Smooth muscle cell (in vitro differentiated cells): ENCODE measurements at regions not wholly inside any gene's neighbourhood (a gene's known extent, or its start where the extent isn't known, plus 50 kb on each side); places are given as distances from the start of the nearest gene placed in this dataset.
"Not testable (repeated sequence)": the region's sequence is repeated elsewhere in the genome, so short reads cannot be mapped to it uniquely, and the experiment has no call there.

ENCODE experiments used
- DNase-seq: peaks from one replicate; lab custom pipeline; 2025; ENCODE audit not compliant: unreplicated experiment; lab: John Stamatoyannopoulos, UW
- H2AFZ ChIP-seq: fragments of 200-600 bp; sonication (generic); 2 replicates; pipeline ENCODE4 v1.6.0; 2016; ENCODE audit warnings: antibody characterized with exemption, low read depth, mild to moderate bottlenecking
- H3F3A ChIP-seq: fragments of 200-600 bp; sonication (generic); 2 replicates; pipeline ENCODE4 v1.6.0; 2017; ENCODE audit warnings: antibody characterized with exemption, low read depth
- H3K27ac ChIP-seq: fragments of 200-600 bp; sonication (generic); 2 replicates; pipeline ENCODE4 v1.5.1; 2016; ENCODE audit warnings: low read depth, mild to moderate bottlenecking
- H3K27me3 ChIP-seq: fragments of 200-600 bp; sonication (generic); 2 replicates; pipeline ENCODE4 v1.6.1; 2016; ENCODE audit warnings: low read depth, mild to moderate bottlenecking
- H3K36me3 ChIP-seq: fragments of 200-600 bp; sonication (generic); 2 replicates; pipeline ENCODE4 v1.5.1; 2016; ENCODE audit warnings: low read depth
- H3K4me1 ChIP-seq: fragments of 200-600 bp; sonication (generic); 2 replicates; pipeline ENCODE4 v1.5.1; 2016; ENCODE audit warnings: low read depth
- H3K4me2 ChIP-seq: fragments of 200-600 bp; sonication (generic); 2 replicates; pipeline ENCODE4 v1.6.0; 2016; ENCODE audit warnings: mild to moderate bottlenecking
- H3K4me3 ChIP-seq: fragments of 200-600 bp; sonication (generic); 2 replicates; pipeline ENCODE4 v1.5.1; 2016; ENCODE audit warnings: mild to moderate bottlenecking
- H3K79me2 ChIP-seq: fragments of 200-600 bp; sonication (generic); 2 replicates; pipeline ENCODE4 v1.6.0; 2016; ENCODE audit warnings: low read depth, mild to moderate bottlenecking
- H3K9ac ChIP-seq: fragments of 200-600 bp; sonication (generic); 2 replicates; pipeline ENCODE4 v1.6.0; 2016; ENCODE audit warnings: low read depth
- H3K9me3 ChIP-seq: fragments of 200-600 bp; sonication (generic); replicated peaks from 2 replicates; pipeline ENCODE4 v1.5.1; 2016; ENCODE audit warnings: low read depth
- H4K20me1 ChIP-seq: fragments of 200-600 bp; sonication (generic); 2 replicates; pipeline ENCODE4 v1.6.0; 2016; ENCODE audit warnings: low read depth
- WGBS: methylation state at CpG from one replicate; pipeline ENCODE4 v1.1.7; 2016; ENCODE audit warnings: low lambda C conversion rate; 5-methylcytosine and 5-hydroxymethylcytosine counted together
- TF ChIP-seq, protein P1 (sequence below): fragments of 200-600 bp; sonication (generic); IDR thresholded peaks from 2 replicates; pipeline ENCODE4 v1.5.1; 2017; ENCODE audit warnings: borderline replicate concordance, mild to moderate bottlenecking, antibody characterized with exemption; ENCODE audit not compliant: insufficient read depth, poor library complexity, severe bottlenecking

DNA sequence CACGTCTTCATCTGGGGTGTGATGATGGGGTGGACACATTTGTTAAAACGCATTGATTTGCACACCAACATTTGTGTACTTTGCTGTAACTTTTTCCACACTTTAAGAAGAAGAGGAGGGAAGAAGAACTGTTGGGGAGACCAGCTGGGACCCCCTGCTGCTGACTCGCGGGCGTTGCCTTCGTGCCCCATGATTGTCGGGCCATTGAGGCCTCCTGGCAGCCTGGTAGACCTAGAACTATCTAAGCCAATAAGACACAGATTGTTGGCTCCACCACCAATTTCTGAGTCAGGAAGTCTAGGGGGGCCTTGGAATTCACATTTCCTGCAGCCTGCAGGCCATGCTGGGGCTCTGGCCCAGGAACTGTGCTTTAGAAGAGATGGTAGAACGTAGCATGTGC, 105.5 kb downstream of the TNFRSF13B start:
- no peaks in the 10 kb centered on the region for H3K9me3 ChIP-seq
- H3K4me1 ChIP-seq, result no peaks in the 10 kb centered on the region
- no peak overlapping the region for H2AFZ ChIP-seq
- no peaks in the 10 kb centered on the region for H3K79me2 ChIP-seq
- H3K27me3 ChIP-seq, result no peaks in the 10 kb centered on the region
- no peaks in the 10 kb centered on the region for H4K20me1 ChIP-seq
- DNase-seq, result no peak
- no peak overlapping the region for H3K9ac ChIP-seq
- no peak overlapping the region for H3K4me2 ChIP-seq
- TF ChIP-seq, protein P1, sequence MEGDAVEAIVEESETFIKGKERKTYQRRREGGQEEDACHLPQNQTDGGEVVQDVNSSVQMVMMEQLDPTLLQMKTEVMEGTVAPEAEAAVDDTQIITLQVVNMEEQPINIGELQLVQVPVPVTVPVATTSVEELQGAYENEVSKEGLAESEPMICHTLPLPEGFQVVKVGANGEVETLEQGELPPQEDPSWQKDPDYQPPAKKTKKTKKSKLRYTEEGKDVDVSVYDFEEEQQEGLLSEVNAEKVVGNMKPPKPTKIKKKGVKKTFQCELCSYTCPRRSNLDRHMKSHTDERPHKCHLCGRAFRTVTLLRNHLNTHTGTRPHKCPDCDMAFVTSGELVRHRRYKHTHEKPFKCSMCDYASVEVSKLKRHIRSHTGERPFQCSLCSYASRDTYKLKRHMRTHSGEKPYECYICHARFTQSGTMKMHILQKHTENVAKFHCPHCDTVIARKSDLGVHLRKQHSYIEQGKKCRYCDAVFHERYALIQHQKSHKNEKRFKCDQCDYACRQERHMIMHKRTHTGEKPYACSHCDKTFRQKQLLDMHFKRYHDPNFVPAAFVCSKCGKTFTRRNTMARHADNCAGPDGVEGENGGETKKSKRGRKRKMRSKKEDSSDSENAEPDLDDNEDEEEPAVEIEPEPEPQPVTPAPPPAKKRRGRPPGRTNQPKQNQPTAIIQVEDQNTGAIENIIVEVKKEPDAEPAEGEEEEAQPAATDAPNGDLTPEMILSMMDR, result no peak
- H3K36me3 ChIP-seq, result no peaks in the 10 kb centered on the region
- H3K27ac ChIP-seq, result no peak overlapping the region
- WGBS, result 93% methylated on average over 8 of the region's 8 CpGs
- no peaks in the 10 kb centered on the region for H3F3A ChIP-seq
- no peak overlapping the region for H3K4me3 ChIP-seq

DNA sequence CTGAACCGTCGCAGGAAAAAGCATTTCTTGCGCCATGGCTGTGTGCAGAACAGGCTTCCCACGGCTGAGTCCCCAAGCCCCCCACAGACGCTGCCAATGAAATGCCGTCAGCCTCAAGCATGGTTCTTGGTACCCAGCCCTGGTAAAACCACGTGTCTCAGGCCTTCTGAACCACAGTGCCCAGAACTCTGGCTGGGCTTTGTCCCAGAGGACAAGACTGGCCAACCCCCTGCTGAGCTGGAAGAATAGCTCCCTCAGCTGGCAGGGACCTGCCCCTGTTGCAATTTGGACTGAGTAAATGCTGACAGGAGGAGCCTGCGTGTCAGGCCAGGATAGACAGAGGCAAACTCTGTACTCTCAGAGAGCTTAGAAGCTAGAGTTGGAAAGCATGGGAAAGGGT, 106.2 kb downstream of the TNFRSF13B start:
- H3K9me3 ChIP-seq, H3K4me3 ChIP-seq, H3K4me1 ChIP-seq, H3K27ac ChIP-seq, H3F3A ChIP-seq, H4K20me1 ChIP-seq, H3K27me3 ChIP-seq, H2AFZ ChIP-seq, H3K4me2 ChIP-seq, H3K79me2 ChIP-seq, H3K9ac ChIP-seq, DNase-seq, H3K36me3 ChIP-seq: not testable (repeated sequence)
- whole genome bisulfite sequencing, result 80% methylated on average over 1 of the region's 8 CpGs

DNA sequence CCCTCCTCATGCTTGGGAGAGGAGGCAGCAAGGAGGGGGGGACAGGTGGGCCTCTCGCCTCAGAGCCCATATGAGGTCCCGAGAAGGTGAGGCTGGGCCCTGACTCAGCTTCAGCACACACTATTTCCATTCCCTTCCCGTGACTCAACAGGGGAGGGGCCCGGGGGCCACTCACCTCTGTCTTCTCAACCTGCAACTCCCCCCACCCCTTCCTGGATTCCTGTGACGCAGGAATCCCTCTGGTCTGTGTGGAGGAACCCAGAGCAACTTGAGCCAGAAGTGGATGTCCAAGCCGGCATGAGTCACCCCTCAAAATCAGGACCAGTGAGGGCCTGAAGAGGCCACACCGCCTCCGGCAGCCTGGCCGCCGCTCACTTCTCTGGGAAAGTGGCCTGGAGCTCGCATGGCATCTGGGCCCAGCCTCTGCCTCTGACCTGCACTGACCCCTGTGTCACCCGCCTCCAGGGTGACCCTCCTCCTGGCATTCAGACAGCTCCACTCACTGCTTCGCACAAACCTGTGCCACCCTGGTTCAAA, 106.8 kb downstream of the TNFRSF13B start:
- H3K4me2 ChIP-seq, H2AFZ ChIP-seq, H3K36me3 ChIP-seq, H3K9me3 ChIP-seq, H4K20me1 ChIP-seq, H3K27me3 ChIP-seq, H3K4me3 ChIP-seq, H3K9ac ChIP-seq, H3K79me2 ChIP-seq, DNase-seq, H3K4me1 ChIP-seq, H3K27ac ChIP-seq, H3F3A ChIP-seq: not testable (repeated sequence)
- WGBS, result 32% methylated on average over 5 of the region's 13 CpGs

DNA sequence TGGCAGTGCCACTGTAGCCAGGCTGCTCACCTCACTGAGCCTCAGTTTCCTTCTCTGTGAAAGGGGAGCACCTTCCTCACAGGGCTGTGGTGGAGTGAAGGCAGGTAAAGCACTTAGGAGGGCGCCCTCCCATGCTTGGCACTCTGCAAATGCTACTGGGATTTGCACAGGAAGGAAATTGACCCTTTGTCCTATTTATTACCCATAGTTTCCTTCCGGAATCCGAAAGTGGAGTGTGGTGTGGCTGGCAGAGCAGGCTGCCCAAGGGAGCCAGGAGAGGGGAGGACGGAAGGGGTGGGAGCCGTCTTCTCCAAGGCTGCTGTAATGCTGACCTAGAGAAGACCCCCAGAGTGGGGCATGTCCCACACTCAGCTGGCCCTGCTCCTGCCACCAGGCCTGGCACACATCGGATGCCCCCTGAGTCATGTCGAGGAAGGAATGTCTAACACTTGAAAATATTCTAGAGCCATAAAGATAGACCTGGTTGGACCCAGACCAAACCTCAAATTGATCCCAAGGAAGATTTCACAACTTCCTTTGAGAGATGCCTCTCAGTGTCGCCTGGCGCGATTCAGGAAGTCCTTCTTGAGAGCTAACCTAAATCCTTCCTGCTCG, 107.3 kb downstream of the TNFRSF13B start:
- not testable (repeated sequence) for H3K36me3 ChIP-seq, H3K4me2 ChIP-seq, H3K9me3 ChIP-seq, DNase-seq, H4K20me1 ChIP-seq, H3K4me1 ChIP-seq, H3K79me2 ChIP-seq, H3K27me3 ChIP-seq, H3K27ac ChIP-seq, H3F3A ChIP-seq, H3K4me3 ChIP-seq, H3K9ac ChIP-seq, H2AFZ ChIP-seq
- 58% methylated on average over 5 of the region's 11 CpGs for whole genome bisulfite sequencing

DNA sequence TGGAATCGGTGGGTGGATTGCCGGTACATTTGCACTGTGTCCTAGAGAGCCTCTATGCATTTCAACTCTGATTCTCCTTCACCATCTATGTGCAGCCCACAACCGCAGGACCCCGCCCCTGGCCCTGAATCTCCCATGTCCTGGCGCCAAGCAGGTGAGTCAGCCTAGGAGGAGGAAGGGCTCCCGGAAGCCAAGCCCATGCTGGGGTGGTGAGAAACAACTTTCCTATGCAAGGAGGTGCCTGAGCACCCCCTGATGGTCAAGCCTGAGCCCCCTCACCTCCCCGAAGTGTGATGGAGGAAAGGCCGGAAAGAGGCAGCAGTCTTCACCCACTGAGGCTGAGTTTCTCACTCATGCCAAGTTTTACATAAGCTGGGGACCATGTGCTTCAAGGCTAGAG, 110.8 kb downstream of the TNFRSF13B start:
- 75% methylated on average over 8 of the region's 8 CpGs for WGBS
- H4K20me1 ChIP-seq, DNase-seq, H2AFZ ChIP-seq, H3K9me3 ChIP-seq, H3K9ac ChIP-seq, H3F3A ChIP-seq, H3K36me3 ChIP-seq, H3K27me3 ChIP-seq, H3K79me2 ChIP-seq, H3K27ac ChIP-seq, H3K4me2 ChIP-seq, H3K4me3 ChIP-seq, H3K4me1 ChIP-seq: not testable (repeated sequence)

DNA sequence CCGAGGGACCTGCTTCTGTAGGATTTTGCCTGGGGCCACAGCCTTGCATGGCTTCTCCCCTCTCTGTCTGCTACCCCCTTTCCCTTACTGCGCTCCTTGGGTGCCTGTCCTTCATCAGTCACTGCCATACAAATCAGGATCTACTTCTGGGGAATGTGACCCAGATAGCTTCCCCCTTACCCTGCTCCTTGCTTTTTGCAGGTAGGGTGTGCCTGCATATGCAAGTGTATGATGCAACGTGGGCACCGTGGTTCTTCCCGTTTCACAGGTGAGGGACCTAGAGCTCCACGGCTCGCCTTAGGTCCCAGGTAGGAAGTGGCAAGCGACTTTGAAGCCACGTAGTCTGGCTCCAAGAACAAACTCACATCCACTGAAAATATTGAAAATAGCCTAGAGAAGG, 111.5 kb downstream of the TNFRSF13B start:
- H3K27ac ChIP-seq, H3K27me3 ChIP-seq, H3K4me2 ChIP-seq, H3K4me1 ChIP-seq, H2AFZ ChIP-seq, H4K20me1 ChIP-seq, H3F3A ChIP-seq, H3K9ac ChIP-seq, H3K9me3 ChIP-seq, H3K79me2 ChIP-seq, DNase-seq, H3K36me3 ChIP-seq, H3K4me3 ChIP-seq: not testable (repeated sequence)
- WGBS, result 85% methylated on average over 9 of the region's 9 CpGs

DNA sequence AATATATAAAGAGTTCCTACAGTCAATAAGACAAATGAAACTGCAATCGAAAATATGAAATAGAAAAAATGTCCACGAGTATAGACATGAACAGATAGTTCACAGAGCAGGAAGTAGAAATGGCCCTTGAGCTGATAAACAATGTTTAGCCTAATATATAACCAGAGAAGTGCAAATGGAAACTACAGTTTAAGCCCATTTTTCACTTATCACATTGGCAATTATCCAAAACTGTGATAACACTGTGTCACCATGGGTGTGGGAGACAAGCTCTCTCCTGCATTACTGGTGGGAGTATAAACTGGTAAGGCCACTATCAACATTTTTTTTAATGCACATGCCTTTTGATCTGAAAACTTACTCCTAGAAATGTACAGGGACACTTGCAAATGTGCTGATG, 112.4 kb downstream of the TNFRSF13B start:
- H3K36me3 ChIP-seq, H3K9me3 ChIP-seq, H2AFZ ChIP-seq, H3K9ac ChIP-seq, H3K27me3 ChIP-seq, H3K4me3 ChIP-seq, H4K20me1 ChIP-seq, DNase-seq, H3K27ac ChIP-seq, H3K4me2 ChIP-seq, H3F3A ChIP-seq, H3K4me1 ChIP-seq, H3K79me2 ChIP-seq: not testable (repeated sequence)
- 95% methylated on average over 2 of the region's 2 CpGs for WGBS

DNA sequence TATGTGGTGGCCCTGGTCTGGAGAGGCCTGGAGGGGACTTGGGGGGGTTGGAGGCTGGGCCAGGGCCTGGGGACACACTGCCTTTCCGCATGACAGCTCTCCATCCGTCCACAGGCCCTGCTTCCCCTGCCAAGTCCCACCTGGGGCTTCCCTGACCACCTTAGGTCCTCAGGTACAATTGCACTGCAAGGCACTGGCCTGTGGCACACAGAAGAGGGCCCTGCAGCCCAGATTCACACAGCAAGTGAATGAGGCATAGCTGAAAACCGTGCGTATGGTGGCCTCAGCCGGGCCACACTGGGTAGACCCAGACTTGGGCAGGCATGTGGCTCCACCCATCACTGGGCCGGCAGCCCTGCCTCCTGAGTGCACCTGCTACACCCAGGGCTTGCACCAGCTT, 114.2 kb downstream of the TNFRSF13B start:
- H3K27me3 ChIP-seq, H3K4me1 ChIP-seq, H3K27ac ChIP-seq, DNase-seq, H3K9me3 ChIP-seq, H3K9ac ChIP-seq, H3K79me2 ChIP-seq, H3F3A ChIP-seq, H3K4me3 ChIP-seq, H2AFZ ChIP-seq, H3K4me2 ChIP-seq, H3K36me3 ChIP-seq, H4K20me1 ChIP-seq: not testable (repeated sequence)
- WGBS, result 90% methylated on average over 6 of the region's 6 CpGs
